Motor neuron (in vitro differentiated cells): ENCODE measurements at regions not wholly inside any gene's neighbourhood (a gene's known extent, or its start where the extent isn't known, plus 50 kb on each side); places are given as distances from the start of the nearest gene placed in this dataset.

Experiments used
- ATAC-seq, 8 experiments: fragments of 200-7000 bp; cut with Tn5 transposase; replicated peaks in 6 of 8; 2 replicates each; pipeline ENCODE4 v1.8.0; 2021; ENCODE audit warnings: mild to moderate bottlenecking in 8 of 8, moderate library complexity in 8 of 8
- H3K27ac ChIP-seq, 2 donors: fragments of 250-450 bp; sonication (Bioruptor Pico); 2 replicates each; pipeline ENCODE4 v1.9.0; 2021; ENCODE audit warnings: antibody characterized with exemption in 2 of 2, mild to moderate bottlenecking in 2 of 2, moderate library complexity in 1 of 2
- H3K4me1 ChIP-seq, 2 donors: fragments of 250-450 bp; sonication (Bioruptor Pico); replicated peaks in 1 of 2; 2 replicates each; pipeline ENCODE4 v1.6.1; 2021; ENCODE audit warnings: antibody characterized with exemption in 2 of 2, mild to moderate bottlenecking in 2 of 2, moderate library complexity in 1 of 2
- H3K4me3 ChIP-seq, 5 donors: fragments of 250-450 bp; sonication (Bioruptor Pico); 2 replicates each; pipeline ENCODE4 v1.9.0; 2021; ENCODE audit warnings: antibody characterized with exemption in 5 of 5, mild to moderate bottlenecking in 5 of 5, moderate library complexity in 4 of 5
- WGBS, 10 experiments: fragments of 450-650 bp; shearing (Covaris generic); methylation state at CpG; one replicate each; pipeline ENCODE4 v1.0.0; 2022; 5-methylcytosine and 5-hydroxymethylcytosine counted together
- in situ Hi-C, 9 experiments: fragments of 400-800 bp; cut with MboI; loops; one replicate each; pipeline ENCODE4 v1.15.0; 2021; ENCODE audit warnings: low sequenced_read_pairs in 9 of 9, low pct_unique_long_range_greater_than_20kb in 2 of 9; ENCODE audit not compliant: unreplicated experiment in 9 of 9

DNA sequence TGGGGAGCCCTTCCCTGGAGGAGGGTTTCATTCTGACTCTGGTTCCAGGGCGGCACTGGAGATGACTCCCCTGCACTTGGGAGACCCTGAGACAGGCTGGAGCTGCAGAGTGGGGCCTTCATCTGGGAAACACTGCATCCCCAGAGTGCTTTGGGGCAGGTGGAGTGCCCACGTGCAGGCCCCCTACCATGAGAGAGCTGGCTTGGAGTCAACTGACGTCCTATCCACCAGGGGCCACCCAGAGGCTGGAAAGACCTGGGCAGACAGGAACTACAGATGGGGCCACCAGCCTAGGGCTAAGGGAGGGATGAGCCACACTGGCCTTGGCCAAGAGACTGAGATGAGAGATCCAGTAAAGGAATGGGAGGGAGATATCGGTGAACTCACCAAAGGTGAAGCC is 153.8 kb downstream of the ASB1 start:
- Histone ChIP-seq H3K4me1 (no peaks in the 10 kb centered on the region), H3K4me3 (no peak overlapping the region), H3K27ac (no peak overlapping the region)
- in situ Hi-C loops = no loop called here
- 17 to 66% (median 56%) methylated on average over 1 to 3 of the region's 4 CpGs; no CpG with 5 or more reads in 6 of the 10 experiments for WGBS, 10 experiments
- no peak for ATAC-seq

DNA sequence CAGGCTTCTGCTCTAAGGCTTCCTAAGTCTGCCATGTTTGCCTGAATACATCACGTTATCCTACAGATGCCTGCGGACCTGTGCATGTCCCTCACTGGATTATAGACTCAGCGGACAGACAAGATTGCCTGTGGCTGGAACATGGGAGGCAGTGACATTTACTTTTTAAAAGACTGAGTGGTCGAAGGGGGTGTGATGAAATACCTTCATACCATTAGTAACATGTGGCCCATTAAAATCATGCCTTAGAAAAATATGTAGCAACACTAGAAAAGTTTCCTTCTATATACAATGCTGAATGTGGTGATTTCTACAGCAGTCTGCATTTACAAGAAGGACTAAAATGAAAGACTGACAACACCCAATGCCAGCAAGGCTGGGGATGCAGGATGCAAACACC is 154.4 kb downstream of the ASB1 start:
- Histone ChIP-seq H3K27ac (no peak overlapping the region), H3K4me1 (no peaks in the 10 kb centered on the region), H3K4me3 (no peak overlapping the region)
- ATAC-seq = no peak
- in situ Hi-C loops = no loop called here
- 67 to 100% (median 75%) methylated on average over 2 to 4 of the region's 4 CpGs; no CpG with 5 or more reads in 2 of the 10 experiments for WGBS, 10 experiments

DNA sequence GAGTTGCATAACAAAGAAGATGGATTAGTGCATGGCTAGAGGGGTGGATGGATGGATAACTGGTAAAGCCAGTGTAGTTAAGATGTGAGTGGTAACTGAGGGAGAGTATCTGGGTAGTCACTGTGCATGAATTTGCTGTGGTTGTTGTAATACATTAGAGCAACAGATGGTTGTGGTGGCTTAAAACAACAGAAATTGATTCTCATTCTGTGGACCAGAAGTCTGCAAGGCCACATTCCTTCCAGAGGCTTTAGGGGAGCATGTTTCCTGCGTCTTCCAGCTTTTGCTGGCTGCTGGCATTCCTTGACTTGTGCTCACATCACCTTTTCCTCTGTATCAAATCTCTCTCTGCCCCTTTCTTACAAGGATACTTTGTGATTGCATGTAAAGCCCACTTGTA is 155.4 kb downstream of the ASB1 start:
- H3K4me3 ChIP-seq = no peak overlapping the region
- 0 to 80% (median 38%) methylated on average over 1 of the region's 1 CpG; no CpG with 5 or more reads in 5 of the 10 experiments for WGBS, 10 experiments
- H3K4me1 ChIP-seq = no peaks in the 10 kb centered on the region
- H3K27ac ChIP-seq = no peak overlapping the region
- in situ Hi-C loops = no loop called here
- ATAC-seq = no peak

DNA sequence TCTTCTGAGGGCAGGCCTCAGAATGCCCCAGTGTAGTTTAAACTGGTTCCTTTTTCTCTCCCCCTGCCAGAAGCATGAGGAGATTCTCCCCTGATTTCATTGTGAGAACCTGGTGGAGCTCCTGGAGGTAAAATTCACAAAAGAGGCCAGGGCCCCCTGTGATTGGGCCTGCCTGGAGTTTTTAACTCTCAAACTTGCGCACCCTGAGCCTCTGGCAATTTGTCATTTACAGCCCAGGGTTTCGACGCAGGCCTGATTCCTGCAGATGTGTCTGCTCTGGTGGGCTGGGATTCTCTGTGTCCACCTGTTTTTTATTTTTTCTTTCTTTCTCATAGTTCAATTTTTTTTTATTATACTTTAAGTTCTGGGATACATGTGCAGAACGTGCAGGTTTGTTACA is 157.9 kb downstream of the ASB1 start:
- no peak for ATAC-seq
- 75 to 100% (median 93%) methylated on average over 2 to 4 of the region's 4 CpGs; no CpG with 5 or more reads in 3 of the 10 experiments for WGBS, 10 experiments
- H3K27ac ChIP-seq = no peak overlapping the region
- in situ Hi-C loops = no loop called here
- no peaks in the 10 kb centered on the region for H3K4me1 ChIP-seq
- no peak overlapping the region for H3K4me3 ChIP-seq

DNA sequence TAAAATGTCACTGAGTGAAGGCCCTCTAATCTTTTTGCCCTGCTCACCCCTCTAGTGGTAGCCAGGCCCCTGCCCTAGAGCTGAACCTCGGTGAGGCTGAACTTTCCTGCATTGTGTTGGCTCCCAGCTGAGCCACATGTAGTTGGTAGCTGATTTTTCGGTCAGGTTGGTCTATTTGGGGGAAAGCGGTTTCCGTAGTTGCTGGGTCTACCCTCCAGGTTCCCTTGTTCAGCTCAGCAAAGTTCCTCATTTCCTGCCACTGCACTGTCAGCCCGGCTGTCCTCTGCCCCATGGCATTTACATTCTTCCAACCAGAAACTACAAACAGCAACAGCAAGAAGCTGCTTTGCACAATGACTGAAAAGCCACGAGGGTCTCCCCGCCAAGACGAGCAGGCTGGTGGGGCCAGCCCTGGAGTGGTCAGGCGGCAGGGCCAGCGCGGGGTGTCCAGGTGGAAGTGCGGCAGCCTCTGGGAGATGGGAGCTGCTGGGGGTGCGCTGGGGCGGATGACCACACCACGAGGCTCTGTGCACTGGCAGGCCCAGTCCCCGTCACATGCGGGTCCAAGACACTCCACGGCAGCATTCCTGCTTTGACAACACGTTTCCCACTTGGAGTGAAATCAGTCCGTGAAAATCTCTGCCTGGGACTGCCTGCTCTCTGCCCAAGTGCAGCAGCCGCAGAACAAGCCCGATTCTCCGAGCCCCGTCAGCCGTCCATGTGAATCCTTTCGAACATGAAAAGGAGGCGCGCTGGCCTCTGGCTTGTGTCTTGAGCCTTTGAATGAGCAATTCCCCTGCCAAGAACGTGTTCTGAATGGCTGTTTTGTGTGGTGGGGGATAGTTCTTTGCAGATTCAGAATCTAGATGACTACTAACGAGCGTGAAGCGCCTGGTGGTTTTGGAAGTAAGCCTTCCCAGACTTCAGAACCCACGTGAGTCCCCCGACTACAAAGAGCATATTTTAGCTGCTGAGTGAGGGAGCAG is 159.4 kb downstream of the ASB1 start:
- H3K4me3 ChIP-seq = no peak overlapping the region
- no peak overlapping the region for H3K27ac ChIP-seq
- WGBS, 10 experiments = 20 to 100% (median 79%) methylated on average over 1 to 21 of the region's 34 CpGs; no CpG with 5 or more reads in 1 of the 10 experiments
- in situ Hi-C loops = no loop called here
- peak in 4 of 8 experiments; percentile 33 to 55 (median 36) for ATAC-seq
- no peaks in the 10 kb centered on the region for H3K4me1 ChIP-seq

DNA sequence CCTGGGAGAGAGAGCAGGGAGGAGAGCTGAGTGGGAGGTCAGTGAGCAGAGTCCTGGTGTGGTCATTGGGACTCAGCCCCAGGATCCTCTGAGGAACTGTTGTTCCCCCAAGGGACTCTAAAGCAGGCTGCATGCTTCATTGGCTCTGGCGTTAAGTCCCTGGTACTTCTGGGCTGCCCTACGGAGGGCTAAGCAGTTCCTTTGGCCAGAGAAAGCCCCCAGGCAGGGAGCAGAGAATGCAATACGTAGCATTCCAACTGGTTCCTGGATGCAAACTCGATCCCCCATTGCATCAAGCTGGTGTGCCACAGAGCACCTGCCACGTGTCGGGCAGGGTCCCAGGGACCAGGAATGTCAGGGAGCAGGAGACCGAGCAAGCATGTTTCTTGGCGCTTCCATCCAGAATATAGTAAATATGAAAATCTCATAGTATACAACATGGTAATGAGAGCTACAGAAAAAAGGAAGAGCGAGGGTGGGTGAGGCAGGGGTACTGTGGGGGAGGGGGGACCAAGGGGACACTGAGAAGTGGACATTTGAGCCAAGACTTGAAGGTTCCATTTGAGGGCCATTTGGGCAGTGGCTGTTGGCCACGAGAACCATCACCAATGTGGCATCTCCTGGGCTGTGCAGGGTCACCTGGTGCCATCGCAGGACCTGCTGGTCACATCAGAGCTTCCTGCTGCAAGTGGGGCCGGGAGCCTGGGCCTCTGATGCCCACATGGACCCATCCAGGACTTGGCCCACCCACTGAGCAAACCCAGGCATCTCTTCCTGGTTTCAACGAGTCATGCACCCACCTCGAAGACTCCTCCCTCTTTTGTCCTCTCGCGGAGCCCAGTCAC is 160.4 kb downstream of the ASB1 start:
- WGBS, 10 experiments = 67 to 100% (median 90%) methylated on average over 1 to 6 of the region's 16 CpGs; no CpG with 5 or more reads in 3 of the 10 experiments
- Histone ChIP-seq H3K27ac (no peak overlapping the region), H3K4me1 (no peaks in the 10 kb centered on the region), H3K4me3 (no peak overlapping the region)
- no peak for ATAC-seq
- in situ Hi-C loops = no loop called here

DNA sequence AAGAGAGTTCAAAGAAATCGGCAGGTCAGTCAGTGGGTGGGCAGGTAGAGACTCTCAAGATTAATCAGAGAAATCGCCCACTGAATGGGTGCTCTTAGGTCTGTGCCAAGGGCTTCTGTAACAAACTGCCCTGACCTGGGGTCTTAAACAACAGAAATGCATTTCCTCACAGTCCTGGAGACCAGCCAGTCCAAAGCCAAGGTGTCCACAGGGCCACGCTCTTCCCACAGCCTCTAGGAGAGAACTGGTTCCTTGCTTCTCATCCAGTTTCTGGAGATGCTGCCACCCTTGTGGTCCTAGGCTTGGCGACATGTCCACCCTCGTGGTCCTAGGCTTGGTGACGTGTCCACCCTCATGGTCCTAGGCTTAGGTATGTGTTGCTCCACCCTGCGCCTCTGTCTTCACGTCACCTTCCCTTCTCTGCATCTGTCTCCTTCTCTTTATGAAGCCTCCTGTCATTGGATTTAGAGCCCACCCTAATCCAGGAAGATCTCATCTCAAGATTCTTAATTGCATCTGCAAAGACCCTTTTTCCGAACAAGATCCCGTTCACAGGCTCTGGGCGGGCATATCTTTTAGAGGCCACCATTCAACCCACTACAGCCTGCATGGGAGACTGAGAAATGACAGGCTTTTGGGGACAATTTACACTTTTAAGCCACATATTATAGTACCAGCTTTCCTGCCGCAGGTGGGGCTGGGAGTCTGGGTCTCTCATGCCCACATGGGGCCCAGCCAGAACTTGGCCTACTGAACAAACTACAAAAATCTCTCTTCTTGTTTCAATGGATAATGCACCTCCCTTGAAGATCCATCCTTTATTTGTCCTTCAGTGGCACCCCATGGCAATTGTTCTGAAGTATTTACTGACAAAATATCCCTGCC is 161.3 kb downstream of the ASB1 start:
- 63 to 100% (median 91%) methylated on average over 2 to 9 of the region's 12 CpGs for WGBS, 10 experiments
- ATAC-seq = no peak
- Histone ChIP-seq H3K4me3 (no peak overlapping the region), H3K4me1 (no peaks in the 10 kb centered on the region), H3K27ac (no peak overlapping the region)
- in situ Hi-C loops = no loop called here

DNA sequence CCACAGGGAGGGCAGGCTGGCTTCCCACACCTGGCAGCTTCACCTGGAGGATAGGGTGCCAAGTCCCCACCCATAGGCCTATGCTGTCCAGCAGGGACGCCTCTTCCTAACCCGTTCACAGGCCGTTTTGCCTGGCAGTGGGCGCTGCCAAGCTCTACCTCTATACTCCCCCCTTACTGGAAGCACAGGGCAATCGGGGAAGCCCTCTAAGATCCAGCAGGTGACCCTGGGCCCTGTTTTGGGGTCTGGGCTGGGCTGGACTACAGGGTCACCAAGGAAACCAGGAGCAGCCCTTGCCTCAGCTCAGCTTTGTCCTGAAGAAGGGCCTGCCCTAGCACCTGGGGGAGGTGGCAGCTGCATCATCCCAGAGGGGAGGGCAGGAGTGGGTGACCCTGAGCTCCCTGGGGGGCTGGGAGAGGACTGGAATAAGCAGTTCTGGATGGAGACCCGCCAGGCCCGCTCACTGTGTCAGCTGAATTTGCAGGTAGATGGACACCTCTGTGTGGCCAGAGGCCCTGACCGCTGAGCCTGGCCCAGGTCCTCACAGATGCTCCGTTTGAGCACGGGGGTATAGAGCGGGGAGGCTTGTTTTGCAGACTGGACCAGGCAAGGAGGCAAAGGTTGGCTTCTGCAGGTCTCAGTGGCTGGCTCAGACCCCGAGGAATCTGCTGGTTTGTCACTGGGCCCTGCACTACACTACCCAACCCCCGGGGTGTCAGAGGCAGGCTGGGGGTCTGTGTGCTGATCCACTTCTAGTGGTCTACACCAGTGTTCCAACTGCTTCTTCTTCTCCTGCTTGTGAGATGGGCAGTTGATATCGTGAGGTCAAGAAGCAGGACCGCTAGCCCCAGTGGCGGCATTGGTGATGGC is 163.1 kb downstream of the ASB1 start:
- in situ Hi-C loops = no loop called here

DNA sequence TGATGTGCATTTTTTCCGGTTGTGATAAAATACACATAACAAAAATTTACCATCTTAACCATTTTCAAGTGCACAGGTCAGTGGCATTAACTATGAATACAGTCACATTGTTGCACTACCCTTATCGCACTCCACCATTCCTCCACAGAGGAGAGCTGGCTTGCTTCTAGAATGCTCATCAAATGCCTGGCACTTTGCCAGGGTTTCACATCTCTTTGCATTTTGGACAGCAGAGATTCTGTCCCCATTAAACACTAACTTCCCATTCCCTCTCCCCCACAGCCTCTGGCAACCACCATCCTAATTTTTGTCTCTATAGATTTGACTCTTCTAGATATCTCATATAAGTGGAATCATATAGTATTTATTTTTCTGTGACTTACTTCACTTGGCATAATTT is 165.0 kb downstream of the ASB1 start:
- Histone ChIP-seq H3K27ac (no peak overlapping the region), H3K4me1 (no peaks in the 10 kb centered on the region), H3K4me3 (no peak overlapping the region)
- in situ Hi-C loops = no loop called here
- 17 to 100% (median 72%) methylated on average over 1 to 2 of the region's 2 CpGs; no CpG with 5 or more reads in 2 of the 10 experiments for WGBS, 10 experiments
- no peak for ATAC-seq

More for the DNA sequence above, 163.1 kb downstream of the ASB1 start:
- no peak for ATAC-seq
- Histone ChIP-seq H3K4me3 (no peak overlapping the region), H3K4me1 (no peaks in the 10 kb centered on the region), H3K27ac (no peak overlapping the region)
- 83 to 100% (median 90%) methylated on average over 1 to 6 of the region's 16 CpGs; no CpG with 5 or more reads in 2 of the 10 experiments for WGBS, 10 experiments

DNA sequence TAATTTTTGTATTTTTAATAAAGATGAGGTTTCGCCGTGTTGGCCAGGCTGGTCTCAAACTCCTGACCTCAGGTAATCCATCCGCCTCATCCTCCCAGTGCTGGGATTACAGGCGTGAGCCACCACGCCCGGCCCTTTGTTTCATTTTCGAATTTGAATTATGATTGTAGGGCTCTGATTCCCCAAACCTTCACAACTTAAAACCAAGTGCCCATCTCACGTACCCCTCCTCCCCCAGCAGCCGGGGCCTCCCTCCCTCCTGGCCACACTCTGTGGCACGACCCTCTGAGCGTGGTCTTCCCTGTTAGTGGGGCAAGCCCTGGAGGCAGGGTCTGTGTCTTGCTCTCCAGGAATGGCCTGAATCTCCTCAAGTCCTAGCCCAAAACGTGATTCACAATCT is 166.5 kb downstream of the ASB1 start:
- H3K4me3 ChIP-seq = no peak overlapping the region
- no peak for ATAC-seq
- in situ Hi-C loops = no loop called here
- no peaks in the 10 kb centered on the region for H3K4me1 ChIP-seq
- WGBS, 10 experiments = 75 to 100% (median 83%) methylated on average over 1 to 7 of the region's 12 CpGs; no CpG with 5 or more reads in 5 of the 10 experiments
- no peak overlapping the region for H3K27ac ChIP-seq

DNA sequence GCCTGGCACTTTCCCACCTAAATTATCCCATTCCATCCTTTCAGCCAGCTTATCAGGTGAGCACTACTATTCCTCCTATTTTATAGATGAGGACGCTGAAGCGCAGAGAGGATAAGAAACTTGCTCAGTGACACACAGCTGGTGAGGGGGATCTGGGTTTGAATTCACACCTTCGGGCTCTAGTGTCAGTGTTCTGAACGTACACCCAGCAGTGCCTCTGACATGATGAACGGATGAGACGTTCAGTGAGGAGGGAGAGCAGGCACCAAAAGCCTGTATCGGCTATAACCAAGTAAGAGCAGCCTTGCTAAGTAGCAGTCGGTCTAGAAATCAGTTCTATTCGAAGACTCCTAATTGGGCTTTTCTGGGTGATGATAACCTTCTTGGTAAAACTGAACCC is 167.0 kb downstream of the ASB1 start:
- in situ Hi-C loops = no loop called here
- WGBS, 10 experiments = 75 to 100% (median 85%) methylated on average over 1 to 7 of the region's 9 CpGs; no CpG with 5 or more reads in 5 of the 10 experiments
- ATAC-seq = no peak
- no peaks in the 10 kb centered on the region for H3K4me1 ChIP-seq
- no peak overlapping the region for H3K4me3 ChIP-seq
- H3K27ac ChIP-seq = no peak overlapping the region
